ENCODE measurements at regions not wholly inside any gene's neighbourhood (a gene's known extent, or its start where the extent isn't known, plus 50 kb on each side); places are given as distances from the start of the nearest gene placed in this dataset.

DNA sequence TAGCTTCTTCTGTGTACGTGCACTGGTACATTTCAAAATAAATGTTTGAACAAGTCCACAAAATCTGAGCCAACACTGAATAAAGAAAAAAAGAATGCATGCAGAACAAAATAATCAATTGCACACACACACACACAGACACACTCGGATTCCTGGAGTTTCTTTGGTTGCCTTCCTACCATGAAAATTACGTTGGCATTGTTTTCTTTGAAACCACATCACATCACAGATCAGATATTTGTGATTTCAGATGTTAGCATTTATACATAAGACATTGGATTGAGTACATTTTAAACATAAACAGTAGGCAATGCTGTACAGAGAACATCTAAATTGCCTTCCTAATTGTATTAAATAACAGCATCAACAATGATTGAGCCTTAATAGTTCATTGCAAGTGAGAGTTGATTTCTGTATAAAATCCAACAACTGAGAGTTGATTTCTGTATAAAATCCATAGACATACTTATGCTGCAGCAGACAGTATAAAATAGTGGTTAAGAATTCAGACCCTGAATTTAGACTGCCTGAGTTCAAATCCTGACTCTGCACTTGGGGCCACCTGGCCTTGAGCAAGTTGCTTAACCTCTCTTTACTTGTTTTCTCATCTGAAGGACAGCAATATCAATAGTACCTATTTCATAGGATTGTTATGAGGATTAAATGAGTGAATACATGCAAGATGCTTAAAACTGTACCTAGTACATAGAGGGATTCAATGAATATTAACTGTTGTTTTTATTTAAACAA, 101.7 kb upstream of the IFNE start:
- no peaks in the 10 kb centered on the region; the same call in 1 of the 2 replicates for H3K27me3 ChIP-seq (replicated peaks; ENCODE audit: control insufficient read depth, insufficient read depth, low read length)
- H3K4me3 ChIP-seq (replicated peaks; ENCODE audit: low read depth, low read length), result no peak overlapping the region
- TF ChIP-seq CTCF (IDR thresholded peaks at IDR 0.05; ENCODE audit: insufficient read depth, low read length, poor library complexity, severe bottlenecking), result no peak
- no peaks in the 10 kb centered on the region for H3K36me3 ChIP-seq (ENCODE audit: control insufficient read depth, insufficient read depth, low read length)
- DNase-seq (ENCODE audit: extremely low read depth, insufficient read length), result no peak

DNA sequence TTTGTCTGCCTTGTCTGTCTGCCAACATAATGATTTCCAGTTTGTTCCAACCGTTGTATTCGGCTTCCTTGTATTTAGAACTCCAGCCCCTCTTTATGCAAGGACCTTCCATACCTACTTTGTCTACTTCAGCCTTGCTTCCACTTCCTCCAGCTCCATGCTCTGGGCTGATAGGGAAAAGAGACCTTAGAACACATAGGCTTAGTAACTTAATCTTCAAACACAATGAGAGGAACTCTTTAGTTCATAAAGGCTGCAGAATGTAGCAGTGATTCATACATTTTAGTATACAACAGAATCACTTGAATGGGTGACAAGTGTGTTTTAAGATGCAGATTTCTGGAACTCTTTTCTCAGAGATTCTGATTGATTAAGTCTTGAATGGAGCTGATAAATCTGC, 102.8 kb upstream of the IFNE start:
- H3K36me3 ChIP-seq (ENCODE audit: control insufficient read depth, insufficient read depth, low read length), result no peaks in the 10 kb centered on the region
- no peak overlapping the region for H3K4me3 ChIP-seq (replicated peaks; ENCODE audit: low read depth, low read length)
- TF ChIP-seq CTCF (IDR thresholded peaks at IDR 0.05; ENCODE audit: insufficient read depth, low read length, poor library complexity, severe bottlenecking), result no peak
- no peak for DNase-seq (ENCODE audit: extremely low read depth, insufficient read length)
- no peaks in the 10 kb centered on the region; the same call in 1 of the 2 replicates for H3K27me3 ChIP-seq (replicated peaks; ENCODE audit: control insufficient read depth, insufficient read depth, low read length)

DNA sequence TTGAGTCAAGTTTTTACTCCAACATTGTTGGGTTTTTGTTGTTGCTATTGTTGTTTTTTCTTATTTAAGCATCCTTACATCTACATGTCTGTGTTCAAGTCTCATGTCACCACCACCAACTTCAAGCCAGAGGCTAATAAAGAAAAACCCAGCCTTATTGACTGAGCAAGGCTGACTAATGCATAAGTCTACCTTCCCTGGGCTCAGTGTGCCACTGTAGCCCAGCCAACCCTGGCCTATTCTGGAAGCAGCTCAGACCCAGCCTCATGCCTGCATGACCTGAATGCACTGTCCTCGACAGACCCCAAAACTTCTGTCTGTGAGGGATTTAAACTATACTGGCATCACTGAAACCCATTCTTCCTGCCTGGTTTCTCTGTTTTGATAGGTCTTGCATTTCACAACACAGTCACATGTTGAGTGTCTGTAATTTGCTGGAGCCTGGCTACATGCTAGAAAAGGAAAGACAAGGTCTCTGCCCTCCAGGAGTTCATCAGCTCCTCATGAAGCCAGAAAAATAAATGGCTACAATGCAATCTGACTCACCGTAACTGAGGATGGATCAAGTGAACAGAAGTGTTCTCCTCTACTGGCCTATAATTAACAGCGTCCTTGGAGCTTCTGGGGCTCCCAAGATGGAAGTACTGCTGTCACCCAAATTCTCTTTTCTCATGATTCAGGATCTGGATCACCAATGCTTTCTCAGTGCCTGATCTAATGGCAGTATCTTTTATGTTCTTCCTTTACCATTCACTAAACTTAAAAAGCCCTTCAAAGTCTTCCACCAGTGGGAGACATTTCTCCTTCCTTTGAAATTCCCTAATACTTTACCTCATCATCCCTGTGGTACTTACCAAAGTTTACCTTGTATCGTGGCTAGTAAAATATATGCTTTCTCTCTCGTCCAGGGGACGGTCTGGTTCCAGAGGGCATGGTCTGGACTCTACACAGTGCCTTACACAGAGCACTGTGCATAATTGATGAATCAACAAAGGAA, 103.9 kb upstream of the IFNE start:
- no peak for TF ChIP-seq CTCF (IDR thresholded peaks at IDR 0.05; ENCODE audit: insufficient read depth, low read length, poor library complexity, severe bottlenecking)
- H3K4me3 ChIP-seq (replicated peaks; ENCODE audit: low read depth, low read length), result no peak overlapping the region
- DNase-seq (ENCODE audit: extremely low read depth, insufficient read length), result no peak
- H3K27me3 ChIP-seq (replicated peaks; ENCODE audit: control insufficient read depth, insufficient read depth, low read length), result no peaks in the 10 kb centered on the region; the same call in 1 of the 2 replicates
- H3K36me3 ChIP-seq (ENCODE audit: control insufficient read depth, insufficient read depth, low read length), result no peaks in the 10 kb centered on the region

DNA sequence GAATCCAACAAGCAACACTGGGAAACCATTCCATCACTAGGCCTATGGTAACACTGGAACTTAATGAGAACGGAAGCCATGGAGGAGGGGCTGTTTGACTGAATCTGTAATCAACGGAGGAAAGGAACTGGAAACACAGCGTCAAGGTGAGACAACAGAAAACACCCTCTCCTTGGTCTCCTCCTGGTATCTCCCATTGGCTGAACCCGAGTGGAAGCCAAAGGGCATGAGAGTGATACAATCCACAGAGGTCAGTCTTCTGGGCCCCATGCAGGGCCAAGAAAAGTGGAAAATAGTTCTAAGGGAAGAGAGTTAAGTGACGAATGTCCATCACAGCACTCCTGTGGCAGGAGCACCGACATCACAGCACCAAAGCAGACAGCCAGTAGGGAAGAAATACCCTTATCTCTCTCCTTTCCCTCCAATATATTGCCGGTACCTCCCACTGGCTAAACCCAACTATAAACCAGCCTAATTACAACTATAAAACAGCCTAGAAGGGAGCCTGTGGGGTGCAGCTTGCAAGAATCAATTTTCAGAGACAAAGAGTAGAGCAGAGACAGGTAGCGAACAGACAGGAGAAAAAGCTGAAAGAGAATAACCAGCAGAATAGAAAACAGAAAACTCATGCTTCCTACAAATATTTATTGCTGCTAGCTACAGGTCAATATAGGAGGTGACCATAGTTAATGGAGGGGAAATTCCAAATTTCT, 107.4 kb upstream of the IFNE start:
- no peaks in the 10 kb centered on the region; the same call in 1 of the 2 replicates for H3K27me3 ChIP-seq (replicated peaks; ENCODE audit: control insufficient read depth, insufficient read depth, low read length)
- no peak for DNase-seq (ENCODE audit: extremely low read depth, insufficient read length)
- H3K36me3 ChIP-seq (ENCODE audit: control insufficient read depth, insufficient read depth, low read length), result no peaks in the 10 kb centered on the region

More for the DNA sequence above, 107.4 kb upstream of the IFNE start:
- TF ChIP-seq CTCF (IDR thresholded peaks at IDR 0.05; ENCODE audit: insufficient read depth, low read length, poor library complexity, severe bottlenecking), result no peak
- H3K4me3 ChIP-seq (replicated peaks; ENCODE audit: low read depth, low read length), result no peak overlapping the region

Data from GM06990 (cell line).